HCT116 (cell line): ENCODE measurements at regions not wholly inside any gene's neighbourhood (a gene's known extent, or its start where the extent isn't known, plus 50 kb on each side); places are given as distances from the start of the nearest gene placed in this dataset.

ENCODE experiments used
- ATAC-seq: fragments of 200-7000 bp; cut with Tn5 transposase; 2 replicates; pipeline ENCODE4 v1.9.1; 2020; ENCODE audit warnings: mild to moderate bottlenecking, moderate library complexity
- BruUV-seq: library from RNA; stranded (reverse); fragments of 400-500 nt; replicated peaks from 2 replicates; lab custom pipeline; 2021; lab: Mats Ljungman, UMichigan
- CTCF ChIA-PET: fragments of 300-600 bp; sonication (Branson Sonifier 250); formaldehyde crosslinking; loops from one replicate; lab custom pipeline; 2021; ENCODE audit warnings: antibody characterized with exemption; lab: Charles Lee
- POLR2A ChIA-PET: fragments of 300-600, 350-600 bp; sonication (Branson Sonifier 250); formaldehyde crosslinking; loops from one replicate; lab custom pipeline; 2021; ENCODE audit warnings: antibody characterized with exemption; lab: Charles Lee
- RAD21 ChIA-PET, 2 experiments: fragments of 300-600 bp; sonication (Branson Sonifier 250); formaldehyde crosslinking; loops; one replicate each; lab custom pipeline; 2023; ENCODE audit warnings: low total read pairs in 2 of 2; ENCODE audit not compliant: uncharacterized antibody in 2 of 2, unreplicated experiment in 2 of 2, low non-redundant PET in 1 of 2; lab: Charles Lee
- DNase-seq: peaks from one replicate; pipeline ENCODE4 v3.0.0-alpha.2; 2010; ENCODE audit warnings: low read depth, low spot score
- H2AFZ ChIP-seq: fragments of 200-600 bp; shearing (Covaris generic), sonication (generic); 2 replicates; pipeline ENCODE4 v1.6.1; 2017; ENCODE audit warnings: low read depth, mixed run types, mixed read lengths, antibody characterized with exemption, low read length; ENCODE audit not compliant: poor library complexity, severe bottlenecking
- H3K27ac ChIP-seq: 2 replicates; pipeline ENCODE4 v1.5.1; 2012; ENCODE audit warnings: low read depth, low read length
- H3K27me3 ChIP-seq: fragments of 200-600 bp; sonication (generic); 2 replicates; pipeline ENCODE4 v1.6.1; 2016; ENCODE audit warnings: mixed run types, low read length, mixed read lengths; ENCODE audit not compliant: insufficient read depth
- H3K36me3 ChIP-seq, 2 experiments: fragments of 200-500 bp in 1 of 2; fragments of 200-600 bp in 1 of 2; sonication (Bioruptor generic) in 1 of 2; sonication (generic) in 1 of 2; 2 replicates each; pipeline versions ENCODE4 v1.5.1 to v1.6.1; 2014 to 2016; ENCODE audit warnings: low read length in 2 of 2, inconsistent platforms in 1 of 2, mixed read lengths in 1 of 2, mixed run types in 1 of 2; ENCODE audit not compliant: insufficient read depth in 2 of 2, control insufficient read depth in 1 of 2
- H3K4me1 ChIP-seq, 2 experiments: fragments of 200-600 bp in 1 of 2; sonication (generic) in 1 of 2; 2 replicates each; pipeline versions ENCODE4 v1.5.1 to v1.6.1; 2012 to 2017; ENCODE audit warnings: low read length in 2 of 2, inconsistent platforms in 1 of 2, mild to moderate bottlenecking in 1 of 2, mixed read lengths in 1 of 2, mixed run types in 1 of 2, moderate library complexity in 1 of 2; ENCODE audit not compliant: insufficient read depth in 2 of 2, control insufficient read depth in 1 of 2
- H3K4me2 ChIP-seq: fragments of 200-600 bp; sonication (generic); 2 replicates; pipeline ENCODE4 v1.6.1; 2017; ENCODE audit warnings: mixed run types, low read length, mixed read lengths
- H3K4me3 ChIP-seq, 2 experiments: fragments of 200-600 bp in 1 of 2; sonication (generic) in 1 of 2; replicated peaks in 1 of 2; 2 replicates each; pipeline ENCODE4 v1.5.1; 2011 to 2016; ENCODE audit warnings: low read length in 2 of 2, control low read depth in 1 of 2, low read depth in 1 of 2, mild to moderate bottlenecking in 1 of 2, mixed read lengths in 1 of 2, mixed run types in 1 of 2
- H3K79me2 ChIP-seq: fragments of 200-600 bp; sonication (generic); 2 replicates; pipeline ENCODE4 v1.6.1; 2017; ENCODE audit warnings: mild to moderate bottlenecking, mixed run types, low read length, moderate library complexity, mixed read lengths; ENCODE audit not compliant: insufficient read depth
- H3K9ac ChIP-seq: fragments of 200-600 bp; sonication (generic); 2 replicates; pipeline ENCODE4 v1.6.1; 2016; ENCODE audit warnings: low read length, mixed read lengths
- H3K9me2 ChIP-seq: fragments of 200-600 bp; sonication (generic), shearing (Covaris generic); 2 replicates; pipeline ENCODE4 v1.6.1; 2017; ENCODE audit warnings: mixed run types, mild to moderate bottlenecking, moderate library complexity; ENCODE audit not compliant: insufficient read depth
- H3K9me3 ChIP-seq, 2 experiments: fragments of 200-500 bp in 1 of 2; fragments of 200-600 bp in 1 of 2; sonication (Bioruptor generic) in 1 of 2; sonication (generic) in 1 of 2; 2 replicates each; pipeline ENCODE4 v1.6.1; 2014 to 2017; ENCODE audit warnings: low read length in 2 of 2, mixed read lengths in 2 of 2, inconsistent platforms in 1 of 2, low read depth in 1 of 2, mild to moderate bottlenecking in 1 of 2, mixed run types in 1 of 2, moderate library complexity in 1 of 2; ENCODE audit not compliant: control insufficient read depth in 1 of 2, insufficient read depth in 1 of 2
- H4K20me1 ChIP-seq: fragments of 200-600 bp; sonication (generic), shearing (Covaris generic); 2 replicates; pipeline ENCODE4 v1.6.1; 2017; ENCODE audit warnings: mixed run types, mild to moderate bottlenecking, moderate library complexity; ENCODE audit not compliant: insufficient read depth
- CBX3 ChIP-seq: IDR thresholded peaks from 2 replicates; pipeline ENCODE4 v1.6.1; 2012; ENCODE audit warnings: low read depth
- CEBPB ChIP-seq: IDR thresholded peaks from 2 replicates; pipeline ENCODE4 v1.6.1; 2012; ENCODE audit warnings: low read depth
- EGR1 ChIP-seq: IDR thresholded peaks from 2 replicates; pipeline ENCODE4 v1.6.1; 2012; ENCODE audit warnings: low read depth
- EZH2 ChIP-seq: fragments of 200-600 bp; sonication (generic); IDR thresholded peaks from 2 replicates; pipeline ENCODE4 v1.6.1; 2017; ENCODE audit warnings: antibody characterized with exemption, mixed run types
- FOSL1 ChIP-seq: IDR thresholded peaks from 2 replicates; pipeline ENCODE4 v1.6.1; 2012; ENCODE audit warnings: low read depth
- JUND ChIP-seq: IDR thresholded peaks from 2 replicates; pipeline ENCODE4 v1.6.1; 2012
- POLR2A ChIP-seq: IDR thresholded peaks from 2 replicates; pipeline ENCODE4 v1.7.0; 2011; ENCODE audit warnings: borderline replicate concordance; ENCODE audit not compliant: insufficient read depth, insufficient read length; ENCODE audit errors: extremely low read depth
- POLR2AphosphoS5 ChIP-seq: IDR thresholded peaks from 2 replicates; pipeline ENCODE4 v1.6.1; 2011; ENCODE audit warnings: mild to moderate bottlenecking, low read depth, low read length, moderate library complexity
- SP1 ChIP-seq: IDR thresholded peaks from 2 replicates; pipeline ENCODE4 v1.6.1; 2012; ENCODE audit warnings: low read depth
- SRF ChIP-seq: IDR thresholded peaks from 2 replicates; pipeline ENCODE4 v1.6.1; 2012; ENCODE audit warnings: low read depth
- TCF7L2 ChIP-seq: IDR thresholded peaks from 2 replicates; pipeline ENCODE4 v1.7.0; 2011; ENCODE audit warnings: borderline replicate concordance, inconsistent platforms; ENCODE audit not compliant: insufficient read depth, insufficient read length; ENCODE audit errors: extremely low read depth
- YY1 ChIP-seq: IDR thresholded peaks from 2 replicates; pipeline ENCODE4 v1.6.1; 2011; ENCODE audit warnings: low read length, low read depth, moderate library complexity, mild to moderate bottlenecking; ENCODE audit not compliant: insufficient replicate concordance; ENCODE audit errors: extremely low read depth
- ZFX ChIP-seq: fragments of 450-650 bp; IDR thresholded peaks from 2 replicates; pipeline ENCODE4 v1.6.1; 2017
- ZNF274 ChIP-seq: fragments of 200-500 bp; sonication (Bioruptor generic); IDR thresholded peaks from 2 replicates; pipeline ENCODE4 v1.6.1; 2014; ENCODE audit warnings: mild to moderate bottlenecking, low read depth, low read length, inconsistent platforms
- intact Hi-C: fragments of 100-400 bp; cut with micrococcal nuclease; formaldehyde crosslinking; loops from 2 replicates; pipeline ENCODE4 v1.10.0; 2022
- TF ChIP-seq, protein P1 (sequence below), 3 experiments: fragments of 200-600 bp in 1 of 3; sonication (generic) in 1 of 3; IDR thresholded peaks in 2 of 3; conservative IDR thresholded peaks in 1 of 3; 2 replicates each; pipeline ENCODE4 v1.5.1; 2012 to 2017; ENCODE audit warnings: low read depth in 2 of 3, low read length in 2 of 3, antibody characterized with exemption in 1 of 3, borderline replicate concordance in 1 of 3, control low read depth in 1 of 3, mild to moderate bottlenecking in 1 of 3, mixed read lengths in 1 of 3, mixed run types in 1 of 3, moderate library complexity in 1 of 3; ENCODE audit not compliant: insufficient read depth in 1 of 3
- TF ChIP-seq, protein P2 (sequence below): IDR thresholded peaks from 2 replicates; pipeline ENCODE4 v1.6.1; 2012
- TF ChIP-seq, protein P3 (sequence below): IDR thresholded peaks from 2 replicates; pipeline ENCODE4 v1.6.1; 2012; ENCODE audit warnings: low read depth
- TF ChIP-seq, protein P4 (sequence below): IDR thresholded peaks from 2 replicates; pipeline ENCODE4 v1.6.1; 2011; ENCODE audit warnings: mild to moderate bottlenecking, low read length, moderate library complexity; ENCODE audit not compliant: insufficient replicate concordance; ENCODE audit errors: extremely low read depth
- TF ChIP-seq, protein P5 (sequence below): IDR thresholded peaks from 2 replicates; pipeline ENCODE4 v1.6.1; 2012

DNA sequence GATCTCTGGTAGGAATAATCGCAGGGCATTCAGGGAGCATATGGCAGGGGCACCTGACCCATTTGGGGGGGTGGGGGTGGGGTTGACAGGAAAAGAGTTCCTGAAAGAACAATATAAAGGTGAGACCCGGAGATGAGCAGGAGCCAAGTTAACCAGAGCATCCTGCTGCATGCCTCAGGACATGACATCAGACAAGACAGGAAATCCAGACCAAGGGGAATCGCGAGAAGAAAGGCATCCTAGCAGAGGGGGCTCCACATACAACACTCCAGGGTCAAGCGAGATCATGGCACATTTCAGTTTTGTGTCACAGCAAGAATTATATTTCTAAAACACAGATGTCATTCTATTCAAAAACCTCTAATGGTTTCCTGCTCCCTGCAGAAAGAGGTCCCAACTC lies 393.1 kb downstream of the COG6 start:
- ATAC-seq (no peak), DNase-seq (no peak)
- ChIA-PET POLR2A (no interaction called here), RAD21 (no interaction called here), CTCF (no interaction called here)
- no peak overlapping the region for H2AFZ ChIP-seq
- no peak overlapping the region for H3K4me3 ChIP-seq
- H3K36me3 ChIP-seq: no peaks in the 10 kb centered on the region
- no peak overlapping the region for H3K9ac ChIP-seq
- intact Hi-C loops: no loop called here
- H3K27ac ChIP-seq: no peak overlapping the region
- H3K9me2 ChIP-seq: no peaks in the 10 kb centered on the region
- no TSS peak for BruUV-seq
- TF ChIP-seq CEBPB (no peak), ZNF274 (no peak), JUND (no peak), EZH2 (no peak), SP1 (no peak), SRF (no peak), CBX3 (no peak), POLR2A (no peak), EGR1 (no peak), POLR2AphosphoS5 (no peak), FOSL1 (no peak), ZFX (no peak), YY1 (no peak), TCF7L2 (no peak)
- TF ChIP-seq, protein P1, sequence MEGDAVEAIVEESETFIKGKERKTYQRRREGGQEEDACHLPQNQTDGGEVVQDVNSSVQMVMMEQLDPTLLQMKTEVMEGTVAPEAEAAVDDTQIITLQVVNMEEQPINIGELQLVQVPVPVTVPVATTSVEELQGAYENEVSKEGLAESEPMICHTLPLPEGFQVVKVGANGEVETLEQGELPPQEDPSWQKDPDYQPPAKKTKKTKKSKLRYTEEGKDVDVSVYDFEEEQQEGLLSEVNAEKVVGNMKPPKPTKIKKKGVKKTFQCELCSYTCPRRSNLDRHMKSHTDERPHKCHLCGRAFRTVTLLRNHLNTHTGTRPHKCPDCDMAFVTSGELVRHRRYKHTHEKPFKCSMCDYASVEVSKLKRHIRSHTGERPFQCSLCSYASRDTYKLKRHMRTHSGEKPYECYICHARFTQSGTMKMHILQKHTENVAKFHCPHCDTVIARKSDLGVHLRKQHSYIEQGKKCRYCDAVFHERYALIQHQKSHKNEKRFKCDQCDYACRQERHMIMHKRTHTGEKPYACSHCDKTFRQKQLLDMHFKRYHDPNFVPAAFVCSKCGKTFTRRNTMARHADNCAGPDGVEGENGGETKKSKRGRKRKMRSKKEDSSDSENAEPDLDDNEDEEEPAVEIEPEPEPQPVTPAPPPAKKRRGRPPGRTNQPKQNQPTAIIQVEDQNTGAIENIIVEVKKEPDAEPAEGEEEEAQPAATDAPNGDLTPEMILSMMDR (IDR thresholded peaks at IDR 0.05 in 2 of 3, conservative IDR thresholded peaks at IDR 0.05 in 1 of 3; ENCODE audit: borderline replicate concordance in 1 of 3, insufficient read depth in 1 of 3, low read depth in 2 of 3, low read length in 2 of 3): no peak
- TF ChIP-seq, protein P2, sequence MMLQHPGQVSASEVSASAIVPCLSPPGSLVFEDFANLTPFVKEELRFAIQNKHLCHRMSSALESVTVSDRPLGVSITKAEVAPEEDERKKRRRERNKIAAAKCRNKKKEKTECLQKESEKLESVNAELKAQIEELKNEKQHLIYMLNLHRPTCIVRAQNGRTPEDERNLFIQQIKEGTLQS: no peak
- TF ChIP-seq, protein P3, sequence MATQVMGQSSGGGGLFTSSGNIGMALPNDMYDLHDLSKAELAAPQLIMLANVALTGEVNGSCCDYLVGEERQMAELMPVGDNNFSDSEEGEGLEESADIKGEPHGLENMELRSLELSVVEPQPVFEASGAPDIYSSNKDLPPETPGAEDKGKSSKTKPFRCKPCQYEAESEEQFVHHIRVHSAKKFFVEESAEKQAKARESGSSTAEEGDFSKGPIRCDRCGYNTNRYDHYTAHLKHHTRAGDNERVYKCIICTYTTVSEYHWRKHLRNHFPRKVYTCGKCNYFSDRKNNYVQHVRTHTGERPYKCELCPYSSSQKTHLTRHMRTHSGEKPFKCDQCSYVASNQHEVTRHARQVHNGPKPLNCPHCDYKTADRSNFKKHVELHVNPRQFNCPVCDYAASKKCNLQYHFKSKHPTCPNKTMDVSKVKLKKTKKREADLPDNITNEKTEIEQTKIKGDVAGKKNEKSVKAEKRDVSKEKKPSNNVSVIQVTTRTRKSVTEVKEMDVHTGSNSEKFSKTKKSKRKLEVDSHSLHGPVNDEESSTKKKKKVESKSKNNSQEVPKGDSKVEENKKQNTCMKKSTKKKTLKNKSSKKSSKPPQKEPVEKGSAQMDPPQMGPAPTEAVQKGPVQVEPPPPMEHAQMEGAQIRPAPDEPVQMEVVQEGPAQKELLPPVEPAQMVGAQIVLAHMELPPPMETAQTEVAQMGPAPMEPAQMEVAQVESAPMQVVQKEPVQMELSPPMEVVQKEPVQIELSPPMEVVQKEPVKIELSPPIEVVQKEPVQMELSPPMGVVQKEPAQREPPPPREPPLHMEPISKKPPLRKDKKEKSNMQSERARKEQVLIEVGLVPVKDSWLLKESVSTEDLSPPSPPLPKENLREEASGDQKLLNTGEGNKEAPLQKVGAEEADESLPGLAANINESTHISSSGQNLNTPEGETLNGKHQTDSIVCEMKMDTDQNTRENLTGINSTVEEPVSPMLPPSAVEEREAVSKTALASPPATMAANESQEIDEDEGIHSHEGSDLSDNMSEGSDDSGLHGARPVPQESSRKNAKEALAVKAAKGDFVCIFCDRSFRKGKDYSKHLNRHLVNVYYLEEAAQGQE: no peak
- TF ChIP-seq, protein P4, sequence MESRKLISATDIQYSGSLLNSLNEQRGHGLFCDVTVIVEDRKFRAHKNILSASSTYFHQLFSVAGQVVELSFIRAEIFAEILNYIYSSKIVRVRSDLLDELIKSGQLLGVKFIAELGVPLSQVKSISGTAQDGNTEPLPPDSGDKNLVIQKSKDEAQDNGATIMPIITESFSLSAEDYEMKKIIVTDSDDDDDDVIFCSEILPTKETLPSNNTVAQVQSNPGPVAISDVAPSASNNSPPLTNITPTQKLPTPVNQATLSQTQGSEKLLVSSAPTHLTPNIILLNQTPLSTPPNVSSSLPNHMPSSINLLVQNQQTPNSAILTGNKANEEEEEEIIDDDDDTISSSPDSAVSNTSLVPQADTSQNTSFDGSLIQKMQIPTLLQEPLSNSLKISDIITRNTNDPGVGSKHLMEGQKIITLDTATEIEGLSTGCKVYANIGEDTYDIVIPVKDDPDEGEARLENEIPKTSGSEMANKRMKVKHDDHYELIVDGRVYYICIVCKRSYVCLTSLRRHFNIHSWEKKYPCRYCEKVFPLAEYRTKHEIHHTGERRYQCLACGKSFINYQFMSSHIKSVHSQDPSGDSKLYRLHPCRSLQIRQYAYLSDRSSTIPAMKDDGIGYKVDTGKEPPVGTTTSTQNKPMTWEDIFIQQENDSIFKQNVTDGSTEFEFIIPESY: no peak
- TF ChIP-seq, protein P5, sequence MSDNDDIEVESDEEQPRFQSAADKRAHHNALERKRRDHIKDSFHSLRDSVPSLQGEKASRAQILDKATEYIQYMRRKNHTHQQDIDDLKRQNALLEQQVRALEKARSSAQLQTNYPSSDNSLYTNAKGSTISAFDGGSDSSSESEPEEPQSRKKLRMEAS: no peak
- no peaks in the 10 kb centered on the region for H3K79me2 ChIP-seq
- no peak overlapping the region for H3K4me2 ChIP-seq
- no peaks in the 10 kb centered on the region for H3K4me1 ChIP-seq
- H3K9me3 ChIP-seq: no peaks in the 10 kb centered on the region
- H4K20me1 ChIP-seq: no peaks in the 10 kb centered on the region
- peaks cover 20% of the 10 kb centered on the region for H3K27me3 ChIP-seq
